Nephron (organoid): ENCODE measurements at regions not wholly inside any gene's neighbourhood (a gene's known extent, or its start where the extent isn't known, plus 50 kb on each side); places are given as distances from the start of the nearest gene placed in this dataset.

Experiments used
- H3K27ac Mint-ChIP-seq, 3 experiments: 2 replicates each; pipeline ENCODE4 v1.8.0; 2020; ENCODE audit warnings: mixed read lengths in 3 of 3, mild to moderate bottlenecking in 2 of 3, moderate library complexity in 1 of 3
- H3K27me3 Mint-ChIP-seq: 2 replicates; pipeline ENCODE4 v1.8.0; 2021; ENCODE audit warnings: low read depth, mild to moderate bottlenecking, moderate library complexity, mixed read lengths
- H3K36me3 Mint-ChIP-seq: 2 replicates; pipeline ENCODE4 v1.8.0; 2020; ENCODE audit warnings: low read depth, mixed read lengths
- H3K4me1 Mint-ChIP-seq: 2 replicates; pipeline ENCODE4 v1.8.0; 2020; ENCODE audit warnings: mixed read lengths
- H3K4me3 Mint-ChIP-seq, 3 experiments: 2 replicates each; pipeline ENCODE4 v1.8.0; 2020; ENCODE audit warnings: mild to moderate bottlenecking in 3 of 3, mixed read lengths in 3 of 3, moderate library complexity in 2 of 3
- H3K9me3 Mint-ChIP-seq: 2 replicates; pipeline ENCODE4 v1.8.0; 2020; ENCODE audit warnings: mixed read lengths
- TF ChIP-seq, protein P1 (sequence below), 3 experiments: fragments of 200-600 bp; sonication (generic); IDR thresholded peaks; one replicate each; pipeline ENCODE4 v1.5.0; 2021; ENCODE audit warnings: antibody characterized with exemption in 3 of 3; ENCODE audit not compliant: unreplicated experiment in 3 of 3

DNA sequence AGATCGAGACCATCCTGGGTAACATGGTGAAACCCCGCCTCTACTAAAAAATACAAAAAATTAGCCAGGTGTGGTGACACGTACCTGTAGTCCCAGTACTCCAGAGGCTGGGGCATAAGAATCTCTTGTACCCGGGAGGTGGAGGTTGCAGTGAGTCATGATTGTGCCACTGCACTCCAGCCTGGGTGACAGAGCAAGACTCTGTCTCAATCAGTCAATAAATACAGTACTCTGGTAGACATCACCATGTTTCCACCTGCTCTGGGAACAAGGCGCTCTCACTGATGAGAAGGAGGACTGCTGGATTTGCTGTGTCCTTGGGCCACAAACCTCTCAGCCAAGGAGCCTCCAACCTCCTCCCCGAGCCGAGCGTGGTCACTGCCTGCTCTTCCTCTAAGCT is 154.2 kb upstream of the ZNF236 start:
- Mint-ChIP-seq H3K9me3 (no peaks in the 10 kb centered on the region), H3K27me3 (peaks cover 7% of the 10 kb centered on the region), H3K36me3 (no peaks in the 10 kb centered on the region), H3K27ac (no peak overlapping the region), H3K4me1 (peaks cover 9% of the 10 kb centered on the region), H3K4me3 (no peak overlapping the region)
- TF ChIP-seq, protein P1, sequence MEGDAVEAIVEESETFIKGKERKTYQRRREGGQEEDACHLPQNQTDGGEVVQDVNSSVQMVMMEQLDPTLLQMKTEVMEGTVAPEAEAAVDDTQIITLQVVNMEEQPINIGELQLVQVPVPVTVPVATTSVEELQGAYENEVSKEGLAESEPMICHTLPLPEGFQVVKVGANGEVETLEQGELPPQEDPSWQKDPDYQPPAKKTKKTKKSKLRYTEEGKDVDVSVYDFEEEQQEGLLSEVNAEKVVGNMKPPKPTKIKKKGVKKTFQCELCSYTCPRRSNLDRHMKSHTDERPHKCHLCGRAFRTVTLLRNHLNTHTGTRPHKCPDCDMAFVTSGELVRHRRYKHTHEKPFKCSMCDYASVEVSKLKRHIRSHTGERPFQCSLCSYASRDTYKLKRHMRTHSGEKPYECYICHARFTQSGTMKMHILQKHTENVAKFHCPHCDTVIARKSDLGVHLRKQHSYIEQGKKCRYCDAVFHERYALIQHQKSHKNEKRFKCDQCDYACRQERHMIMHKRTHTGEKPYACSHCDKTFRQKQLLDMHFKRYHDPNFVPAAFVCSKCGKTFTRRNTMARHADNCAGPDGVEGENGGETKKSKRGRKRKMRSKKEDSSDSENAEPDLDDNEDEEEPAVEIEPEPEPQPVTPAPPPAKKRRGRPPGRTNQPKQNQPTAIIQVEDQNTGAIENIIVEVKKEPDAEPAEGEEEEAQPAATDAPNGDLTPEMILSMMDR (IDR thresholded peaks at IDR 0.05; ENCODE audit: unreplicated experiment in 3 of 3) = no peak

DNA sequence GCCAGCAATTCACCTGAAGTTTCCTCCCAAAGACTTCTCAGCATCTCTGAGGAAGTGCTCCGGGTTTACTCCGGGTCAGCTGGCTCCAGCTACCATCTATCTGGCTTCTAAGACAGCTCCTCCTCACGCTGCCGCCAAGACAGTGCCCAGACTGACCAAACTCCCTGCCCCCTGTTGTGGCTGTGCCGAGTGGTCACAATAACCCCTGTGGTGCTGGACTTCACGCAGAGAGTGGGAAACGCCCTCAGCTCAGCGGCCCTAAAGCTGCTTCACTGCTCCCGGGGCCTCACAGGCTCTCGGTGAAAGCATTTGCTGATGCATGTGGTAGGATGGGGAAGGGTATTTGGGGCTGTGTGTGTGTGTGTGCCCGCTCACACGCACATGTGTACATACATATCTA is 154.8 kb upstream of the ZNF236 start:
- peaks cover 7% of the 10 kb centered on the region for H3K27me3 Mint-ChIP-seq
- H3K9me3 Mint-ChIP-seq = no peaks in the 10 kb centered on the region
- H3K36me3 Mint-ChIP-seq = no peaks in the 10 kb centered on the region
- TF ChIP-seq, protein P1 (IDR thresholded peaks at IDR 0.05; ENCODE audit: unreplicated experiment in 3 of 3) = no peak
- no peak overlapping the region for H3K4me3 Mint-ChIP-seq
- H3K27ac Mint-ChIP-seq = no peak overlapping the region
- H3K4me1 Mint-ChIP-seq = peaks cover 11% of the 10 kb centered on the region

DNA sequence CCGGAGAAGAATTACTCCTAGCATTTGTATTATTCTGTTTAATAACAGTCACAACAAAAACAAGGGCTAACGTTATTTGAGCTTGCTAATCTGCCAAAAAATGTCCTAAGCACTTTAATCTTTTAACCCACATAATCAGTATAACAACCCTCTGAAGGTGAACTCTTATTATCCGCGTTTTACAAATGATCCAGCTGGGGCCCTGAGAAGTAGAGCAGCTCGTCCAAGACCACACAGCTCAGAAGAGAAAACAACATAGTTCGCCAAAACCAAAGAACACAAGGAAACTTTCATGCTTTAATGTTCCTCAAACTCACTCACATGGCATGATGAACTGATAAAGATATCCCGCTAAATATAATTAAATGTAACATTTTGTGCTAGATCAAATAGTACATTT is 159.7 kb upstream of the ZNF236 start:
- peak overlapping the region in 1 of 3 experiments; percentile 6 for H3K27ac Mint-ChIP-seq
- no peaks in the 10 kb centered on the region for H3K9me3 Mint-ChIP-seq
- H3K4me1 Mint-ChIP-seq = peaks cover 19% of the 10 kb centered on the region
- H3K27me3 Mint-ChIP-seq = peaks cover 2% of the 10 kb centered on the region
- H3K36me3 Mint-ChIP-seq = no peaks in the 10 kb centered on the region
- H3K4me3 Mint-ChIP-seq = no peak overlapping the region
- TF ChIP-seq, protein P1 (IDR thresholded peaks at IDR 0.05; ENCODE audit: unreplicated experiment in 3 of 3) = no peak

DNA sequence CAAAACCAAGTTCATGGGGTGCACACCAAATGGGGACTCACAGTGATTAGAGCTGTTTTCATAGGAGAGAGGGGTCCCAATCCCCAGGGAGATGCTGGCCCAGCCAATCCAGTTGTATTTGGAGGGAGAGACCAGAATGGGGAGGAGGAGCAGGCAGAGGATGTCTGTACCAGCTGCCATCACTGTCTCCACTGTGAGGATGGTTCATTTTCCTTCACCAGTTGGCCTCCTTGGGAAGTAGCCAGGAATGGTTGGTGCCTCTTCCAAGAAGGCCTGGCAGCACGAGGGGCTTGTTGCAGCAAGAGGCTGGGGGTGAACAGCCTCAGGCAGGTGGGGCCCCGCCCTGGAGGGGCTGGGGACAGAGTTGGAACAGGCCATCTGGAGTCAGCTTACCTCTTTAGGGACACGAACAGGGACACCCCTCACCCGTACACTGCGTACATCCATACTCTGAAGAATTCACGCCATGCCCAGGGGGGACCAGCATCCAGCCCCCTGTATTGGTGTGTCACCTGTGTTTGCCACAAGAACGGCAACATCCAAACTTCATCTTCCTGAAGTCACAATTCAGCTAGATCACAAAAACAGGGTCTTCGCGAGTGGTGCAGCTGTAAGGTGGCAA is 161.7 kb upstream of the ZNF236 start:
- Mint-ChIP-seq H3K4me1 (peaks cover 30% of the 10 kb centered on the region), H3K9me3 (no peaks in the 10 kb centered on the region), H3K27me3 (no peaks in the 10 kb centered on the region), H3K36me3 (no peaks in the 10 kb centered on the region), H3K27ac (no peak overlapping the region), H3K4me3 (no peak overlapping the region)
- TF ChIP-seq, protein P1 (IDR thresholded peaks at IDR 0.05; ENCODE audit: unreplicated experiment in 3 of 3) = no peak

DNA sequence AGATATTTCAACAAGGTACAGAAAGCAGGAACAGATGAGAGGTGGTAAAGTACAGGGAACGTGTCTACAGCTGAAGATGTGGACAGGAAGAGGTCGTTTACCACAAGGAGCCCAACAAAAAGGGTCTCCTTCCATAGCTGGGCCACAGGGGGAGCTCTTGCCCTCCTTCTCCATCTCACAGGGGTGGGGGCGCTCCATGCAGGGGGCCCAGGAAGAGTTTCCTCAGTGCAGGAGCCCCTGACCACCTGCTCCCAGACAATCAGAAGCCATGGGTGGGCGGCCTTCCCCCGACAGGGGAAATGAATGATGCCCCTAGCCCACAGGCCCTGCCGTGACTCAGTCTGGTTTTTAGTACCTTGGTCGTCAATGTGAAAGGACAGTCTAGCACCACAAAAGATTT is 163.6 kb upstream of the ZNF516 start:
- Mint-ChIP-seq H3K9me3 (no peaks in the 10 kb centered on the region), H3K4me3 (no peak overlapping the region), H3K27ac (no peak overlapping the region), H3K36me3 (no peaks in the 10 kb centered on the region), H3K4me1 (peaks cover 38% of the 10 kb centered on the region), H3K27me3 (no peaks in the 10 kb centered on the region)
- TF ChIP-seq, protein P1 (IDR thresholded peaks at IDR 0.05; ENCODE audit: unreplicated experiment in 3 of 3) = peak; percentile 31 to 56 (median 51)

DNA sequence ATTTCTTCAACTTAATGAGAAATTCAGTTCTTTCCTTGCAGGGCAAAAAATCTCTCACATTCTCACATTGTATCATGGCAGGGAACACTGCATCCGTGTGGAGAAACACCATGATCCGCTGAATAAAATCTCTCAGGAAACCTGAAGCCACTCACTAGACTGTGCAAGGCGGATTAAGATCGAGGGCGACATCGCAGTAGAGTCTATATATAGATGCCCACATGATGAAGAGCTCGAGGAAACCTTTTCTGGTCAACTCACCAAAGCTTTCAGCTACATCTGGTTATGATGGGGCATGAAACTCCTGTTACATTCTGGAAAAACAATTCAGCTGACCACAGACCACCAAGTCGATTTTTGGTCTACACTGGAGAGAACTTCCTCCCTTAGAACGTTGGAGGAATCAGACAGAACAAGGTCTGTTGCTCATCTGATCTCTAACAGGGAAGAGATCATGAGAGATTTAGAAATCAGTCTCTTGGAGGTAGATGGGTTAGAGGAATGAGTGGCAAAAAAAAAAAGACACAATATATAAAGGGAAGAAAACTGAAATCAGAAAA is 162.9 kb upstream of the ZNF516 start:
- H3K4me3 Mint-ChIP-seq = no peak overlapping the region
- H3K36me3 Mint-ChIP-seq = no peaks in the 10 kb centered on the region
- peak overlapping the region in 1 of 3 experiments; percentile 46 for H3K27ac Mint-ChIP-seq
- H3K4me1 Mint-ChIP-seq = peaks cover 38% of the 10 kb centered on the region
- H3K27me3 Mint-ChIP-seq = no peaks in the 10 kb centered on the region
- TF ChIP-seq, protein P1 (IDR thresholded peaks at IDR 0.05; ENCODE audit: unreplicated experiment in 3 of 3) = no peak
- no peaks in the 10 kb centered on the region for H3K9me3 Mint-ChIP-seq
